ENCODE measurements at regions not wholly inside any gene's neighbourhood (a gene's known extent, or its start where the extent isn't known, plus 50 kb on each side); places are given as distances from the start of the nearest gene placed in this dataset.

DNA sequence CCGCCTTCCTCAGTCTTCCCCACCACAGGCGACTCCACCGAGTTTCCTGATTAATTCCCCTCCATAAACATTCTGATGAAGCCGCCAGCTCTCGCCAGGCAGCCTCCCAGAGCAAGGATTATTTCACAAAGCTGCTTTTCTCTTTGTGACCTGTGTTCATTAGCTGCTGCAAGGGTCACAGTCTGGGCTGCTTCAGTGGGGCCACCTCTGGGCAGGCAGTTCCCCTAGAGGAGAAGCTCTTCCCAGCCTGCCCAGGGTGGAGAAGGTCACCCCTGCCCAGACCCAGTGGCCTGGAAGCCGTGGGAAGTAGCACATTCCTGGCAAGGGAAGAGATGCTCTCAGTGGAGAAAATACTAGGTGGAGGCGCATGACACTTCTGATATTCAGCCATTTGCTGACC is 58.4 kb upstream of the RAPGEF1 start:
- TF ChIP-seq, protein P1, sequence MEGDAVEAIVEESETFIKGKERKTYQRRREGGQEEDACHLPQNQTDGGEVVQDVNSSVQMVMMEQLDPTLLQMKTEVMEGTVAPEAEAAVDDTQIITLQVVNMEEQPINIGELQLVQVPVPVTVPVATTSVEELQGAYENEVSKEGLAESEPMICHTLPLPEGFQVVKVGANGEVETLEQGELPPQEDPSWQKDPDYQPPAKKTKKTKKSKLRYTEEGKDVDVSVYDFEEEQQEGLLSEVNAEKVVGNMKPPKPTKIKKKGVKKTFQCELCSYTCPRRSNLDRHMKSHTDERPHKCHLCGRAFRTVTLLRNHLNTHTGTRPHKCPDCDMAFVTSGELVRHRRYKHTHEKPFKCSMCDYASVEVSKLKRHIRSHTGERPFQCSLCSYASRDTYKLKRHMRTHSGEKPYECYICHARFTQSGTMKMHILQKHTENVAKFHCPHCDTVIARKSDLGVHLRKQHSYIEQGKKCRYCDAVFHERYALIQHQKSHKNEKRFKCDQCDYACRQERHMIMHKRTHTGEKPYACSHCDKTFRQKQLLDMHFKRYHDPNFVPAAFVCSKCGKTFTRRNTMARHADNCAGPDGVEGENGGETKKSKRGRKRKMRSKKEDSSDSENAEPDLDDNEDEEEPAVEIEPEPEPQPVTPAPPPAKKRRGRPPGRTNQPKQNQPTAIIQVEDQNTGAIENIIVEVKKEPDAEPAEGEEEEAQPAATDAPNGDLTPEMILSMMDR (IDR thresholded peaks at IDR 0.05), result no peak
- no peak for TF ChIP-seq POLR2A (IDR thresholded peaks at IDR 0.05)

Data from tibial nerve (tissue), 3 donors.